SU-DHL-6 (cell line): ENCODE measurements at regions not wholly inside any gene's neighbourhood (a gene's known extent, or its start where the extent isn't known, plus 50 kb on each side); places are given as distances from the start of the nearest gene placed in this dataset.

ENCODE experiments used
- H2AFZ ChIP-seq: fragments of 200-600 bp; sonication (generic); 2 replicates; pipeline ENCODE4 v1.6.1; 2014; ENCODE audit warnings: low read depth, mild to moderate bottlenecking, moderate library complexity, mixed read lengths, antibody characterized with exemption, low read length; ENCODE audit not compliant: severe bottlenecking
- H3F3A ChIP-seq: fragments of 200-600 bp; shearing (Covaris generic); 2 replicates; pipeline ENCODE4 v1.6.0; 2016; ENCODE audit warnings: antibody characterized with exemption, mild to moderate bottlenecking; ENCODE audit not compliant: insufficient read depth
- H3K27ac ChIP-seq: fragments of 200-600 bp; sonication (generic); 2 replicates; pipeline ENCODE4 v1.5.1; 2016; ENCODE audit warnings: low read depth, mild to moderate bottlenecking, low read length, moderate library complexity, mixed read lengths
- H3K27me3 ChIP-seq: fragments of 200-600 bp; sonication (generic), shearing (Covaris generic); 2 replicates; pipeline ENCODE4 v1.6.0; 2014; ENCODE audit warnings: mild to moderate bottlenecking, low read length
- H3K36me3 ChIP-seq: fragments of 200-600 bp; sonication (generic); 2 replicates; pipeline ENCODE4 v1.6.1; 2014; ENCODE audit warnings: mild to moderate bottlenecking, low read length, mixed read lengths
- H3K4me2 ChIP-seq: fragments of 300-600, 200-600 bp; shearing (Covaris generic), sonication (generic); 2 replicates; pipeline ENCODE4 v1.6.0; 2014; ENCODE audit warnings: low read length, low read depth, mild to moderate bottlenecking; ENCODE audit not compliant: poor library complexity, severe bottlenecking
- H3K4me3 ChIP-seq: fragments of 200-600 bp; sonication (generic); 2 replicates; pipeline ENCODE4 v1.5.1; 2014; ENCODE audit warnings: antibody characterized with exemption, low read length, mild to moderate bottlenecking, mixed read lengths; ENCODE audit not compliant: insufficient read depth, poor library complexity, severe bottlenecking
- H3K79me2 ChIP-seq: fragments of 200-600 bp; sonication (generic); 2 replicates; pipeline ENCODE4 v1.6.1; 2014; ENCODE audit warnings: mild to moderate bottlenecking, low read length, moderate library complexity; ENCODE audit not compliant: insufficient read depth
- H3K9ac ChIP-seq: fragments of 200-600 bp; sonication (generic); 2 replicates; pipeline ENCODE4 v1.7.0; 2014; ENCODE audit warnings: mild to moderate bottlenecking, low read length
- H3K9me2 ChIP-seq: fragments of 200-600 bp; sonication (generic); replicated peaks from 2 replicates; pipeline ENCODE4 v1.6.1; 2014; ENCODE audit warnings: low read length; ENCODE audit not compliant: insufficient read depth
- H3K9me3 ChIP-seq: fragments of 200-600 bp; sonication (generic); 2 replicates; pipeline ENCODE4 v1.6.1; 2014; ENCODE audit warnings: low read length, mixed read lengths; ENCODE audit not compliant: insufficient read depth
- H4K20me1 ChIP-seq: fragments of 200-600 bp; sonication (generic); 2 replicates; pipeline ENCODE4 v1.6.1; 2014; ENCODE audit warnings: low read depth, mild to moderate bottlenecking, antibody characterized with exemption, low read length, moderate library complexity, mixed read lengths
- CTCF ChIP-seq: fragments of 200-600 bp; sonication (generic); IDR thresholded peaks from one replicate; pipeline ENCODE4 v1.5.1; 2017; ENCODE audit warnings: antibody characterized with exemption, mild to moderate bottlenecking, low read length, moderate library complexity; ENCODE audit not compliant: insufficient read depth, poor library complexity, severe bottlenecking
- EZH2phosphoT487 ChIP-seq: fragments of 200-600 bp; sonication (generic), shearing (Covaris generic); conservative IDR thresholded peaks from 2 replicates; pipeline ENCODE4 v1.6.1; 2018; ENCODE audit warnings: mild to moderate bottlenecking, antibody characterized with exemption, low read length, moderate library complexity, mixed read lengths

GRCh38 chr11:95584589-95584988 lies 205.0 kb downstream of the FAM76B start:
- Histone ChIP-seq H3K9ac (no peak overlapping the region), H4K20me1 (no peaks in the 10 kb centered on the region), H3F3A (no peaks in the 10 kb centered on the region), H3K9me2 (no peaks in the 10 kb centered on the region), H2AFZ (no peak overlapping the region), H3K36me3 (no peaks in the 10 kb centered on the region), H3K4me2 (no peak overlapping the region), H3K4me3 (no peak overlapping the region), H3K27me3 (no peaks in the 10 kb centered on the region), H3K9me3 (no peaks in the 10 kb centered on the region), H3K27ac (no peak overlapping the region), H3K79me2 (no peaks in the 10 kb centered on the region)
- TF ChIP-seq CTCF = no peak
- TF ChIP-seq EZH2phosphoT487 = no peak

- Histone ChIP-seq H3K36me3 (no peaks in the 10 kb centered on the region), H3F3A (no peaks in the 10 kb centered on the region), H4K20me1 (no peaks in the 10 kb centered on the region), H3K9me2 (no peaks in the 10 kb centered on the region), H3K27me3 (no peaks in the 10 kb centered on the region), H3K4me3 (no peak overlapping the region), H3K9me3 (no peaks in the 10 kb centered on the region), H3K4me2 (no peak overlapping the region), H3K9ac (no peak overlapping the region), H2AFZ (no peak overlapping the region), H3K27ac (no peak overlapping the region), H3K79me2 (no peaks in the 10 kb centered on the region)
- TF ChIP-seq EZH2phosphoT487 (no peak), CTCF (no peak)
These were observed 205.4 kb downstream of the FAM76B start for GRCh38 chr11:95584180-95584579.

- H3K9me2 ChIP-seq = no peaks in the 10 kb centered on the region
- no peak for TF ChIP-seq EZH2phosphoT487
- H3K9ac ChIP-seq = no peak overlapping the region
- no peak overlapping the region for H3K4me3 ChIP-seq
- H2AFZ ChIP-seq = no peak overlapping the region
- no peaks in the 10 kb centered on the region for H4K20me1 ChIP-seq
- H3F3A ChIP-seq = no peaks in the 10 kb centered on the region
- H3K9me3 ChIP-seq = no peaks in the 10 kb centered on the region
- no peak overlapping the region for H3K4me2 ChIP-seq
- H3K27ac ChIP-seq = no peak overlapping the region
- no peaks in the 10 kb centered on the region for H3K79me2 ChIP-seq
- no peaks in the 10 kb centered on the region for H3K27me3 ChIP-seq
- no peaks in the 10 kb centered on the region for H3K36me3 ChIP-seq
These were observed 211.7 kb downstream of the FAM76B start for GRCh38 chr11:95577716-95578460.

- TF ChIP-seq CTCF (no peak), EZH2phosphoT487 (no peak)
- H3K36me3 ChIP-seq = no peaks in the 10 kb centered on the region
These were observed 213.3 kb downstream of the FAM76B start for GRCh38 chr11:95576146-95576845.

More at GRCh38 chr11:95576146-95576845, 213.3 kb downstream of the FAM76B start:
- H3K4me2 ChIP-seq = no peak overlapping the region
- H3K79me2 ChIP-seq = no peaks in the 10 kb centered on the region
- no peak overlapping the region for H3K27ac ChIP-seq
- H3K4me3 ChIP-seq = no peak overlapping the region
- no peak overlapping the region for H3K9ac ChIP-seq
- H3K9me2 ChIP-seq = no peaks in the 10 kb centered on the region
- H3K9me3 ChIP-seq = no peaks in the 10 kb centered on the region
- no peaks in the 10 kb centered on the region for H3F3A ChIP-seq
- H2AFZ ChIP-seq = no peak overlapping the region
- no peaks in the 10 kb centered on the region for H3K27me3 ChIP-seq
- no peaks in the 10 kb centered on the region for H4K20me1 ChIP-seq
